Naive thymus-derived CD4-positive, alpha-beta T cell (primary cell): ENCODE measurements at regions not wholly inside any gene's neighbourhood (a gene's known extent, or its start where the extent isn't known, plus 50 kb on each side); places are given as distances from the start of the nearest gene placed in this dataset.

ENCODE experiments used
- ATAC-seq: fragments of 150-1000 bp; cut with Tn5 transposase; 2 replicates; pipeline ENCODE4 v1.10.0; 2021; ENCODE audit warnings: mild to moderate bottlenecking, moderate library complexity
- CTCF ChIA-PET: fragments of 350-600 bp; sonication (Branson Sonifier 250); formaldehyde crosslinking; loops from one replicate; lab custom pipeline; 2021; ENCODE audit warnings: antibody characterized with exemption; lab: Charles Lee
- POLR2A ChIA-PET: fragments of 350-600 bp; sonication (Branson Sonifier 250); formaldehyde crosslinking; loops from one replicate; lab custom pipeline; 2021; ENCODE audit warnings: antibody characterized with exemption, inconsistent platforms; lab: Charles Lee
- DNase-seq, 9 donors: peaks; one replicate each; pipeline versions ENCODE4 v3.0.0 to v3.0.0-alpha.2; 2020 to 2022; ENCODE audit warnings: mixed read lengths in 1 of 9
- H3K27ac ChIP-seq: one replicate; pipeline ENCODE4 v1.7.0; 2013; ENCODE audit warnings: mild to moderate bottlenecking, low read depth, low read length, moderate library complexity
- H3K27me3 ChIP-seq, 2 donors: one replicate each; pipeline ENCODE4 v1.7.0; 2013; ENCODE audit warnings: low read length in 2 of 2, mild to moderate bottlenecking in 2 of 2, moderate library complexity in 2 of 2; ENCODE audit not compliant: control insufficient read depth in 2 of 2, insufficient read depth in 2 of 2
- H3K36me3 ChIP-seq, 3 experiments: 1 replicate in 2 of 3; 2 replicates in 1 of 3; pipeline ENCODE4 v1.7.0; 2013; ENCODE audit warnings: low read length in 3 of 3, mild to moderate bottlenecking in 3 of 3, moderate library complexity in 1 of 3; ENCODE audit not compliant: insufficient read depth in 3 of 3, control insufficient read depth in 2 of 3
- H3K4me1 ChIP-seq, 2 donors: one replicate each; pipeline ENCODE4 v1.7.0; 2013; ENCODE audit warnings: low read length in 2 of 2, mild to moderate bottlenecking in 2 of 2, moderate library complexity in 1 of 2; ENCODE audit not compliant: control insufficient read depth in 2 of 2, insufficient read depth in 2 of 2
- H3K4me3 ChIP-seq: 2 replicates; pipeline ENCODE4 v1.7.0; 2013; ENCODE audit warnings: mild to moderate bottlenecking, low read length
- H3K9me3 ChIP-seq, 3 experiments: 1 replicate in 2 of 3; 2 replicates in 1 of 3; pipeline ENCODE4 v1.7.0; 2013; ENCODE audit warnings: low read length in 3 of 3; ENCODE audit not compliant: control insufficient read depth in 2 of 3
- H3K27ac Mint-ChIP-seq, 9 donors: one replicate each; pipeline ENCODE4 v1.8.0; 2020 to 2022; ENCODE audit warnings: mixed read lengths in 9 of 9, mild to moderate bottlenecking in 8 of 9, moderate library complexity in 5 of 9, inconsistent platforms in 2 of 9
- H3K27me3 Mint-ChIP-seq, 5 donors: one replicate each; pipeline ENCODE4 v1.8.0; 2021 to 2022; ENCODE audit warnings: mixed read lengths in 5 of 5, mild to moderate bottlenecking in 1 of 5
- H3K36me3 Mint-ChIP-seq, 5 donors: one replicate each; pipeline ENCODE4 v1.8.0; 2020 to 2022; ENCODE audit warnings: mixed read lengths in 5 of 5, mild to moderate bottlenecking in 3 of 5, inconsistent platforms in 1 of 5
- H3K4me1 Mint-ChIP-seq, 7 donors: one replicate each; pipeline ENCODE4 v1.8.0; 2020 to 2022; ENCODE audit warnings: mixed read lengths in 7 of 7, mild to moderate bottlenecking in 3 of 7, inconsistent platforms in 1 of 7
- H3K4me3 Mint-ChIP-seq, 10 donors: one replicate each; pipeline ENCODE4 v1.8.0; 2020 to 2022; ENCODE audit warnings: mild to moderate bottlenecking in 10 of 10, mixed read lengths in 10 of 10, moderate library complexity in 6 of 10, inconsistent platforms in 2 of 10
- H3K9me3 Mint-ChIP-seq, 11 donors: one replicate each; pipeline ENCODE4 v1.8.0; 2020 to 2022; ENCODE audit warnings: mixed read lengths in 11 of 11, mild to moderate bottlenecking in 4 of 11, inconsistent platforms in 1 of 11, moderate library complexity in 1 of 11
- intact Hi-C, 2 donors: fragments of 100-400 bp; cut with micrococcal nuclease; formaldehyde crosslinking; loops; one replicate each; pipeline ENCODE4 v1.15.1; 2023

DNA sequence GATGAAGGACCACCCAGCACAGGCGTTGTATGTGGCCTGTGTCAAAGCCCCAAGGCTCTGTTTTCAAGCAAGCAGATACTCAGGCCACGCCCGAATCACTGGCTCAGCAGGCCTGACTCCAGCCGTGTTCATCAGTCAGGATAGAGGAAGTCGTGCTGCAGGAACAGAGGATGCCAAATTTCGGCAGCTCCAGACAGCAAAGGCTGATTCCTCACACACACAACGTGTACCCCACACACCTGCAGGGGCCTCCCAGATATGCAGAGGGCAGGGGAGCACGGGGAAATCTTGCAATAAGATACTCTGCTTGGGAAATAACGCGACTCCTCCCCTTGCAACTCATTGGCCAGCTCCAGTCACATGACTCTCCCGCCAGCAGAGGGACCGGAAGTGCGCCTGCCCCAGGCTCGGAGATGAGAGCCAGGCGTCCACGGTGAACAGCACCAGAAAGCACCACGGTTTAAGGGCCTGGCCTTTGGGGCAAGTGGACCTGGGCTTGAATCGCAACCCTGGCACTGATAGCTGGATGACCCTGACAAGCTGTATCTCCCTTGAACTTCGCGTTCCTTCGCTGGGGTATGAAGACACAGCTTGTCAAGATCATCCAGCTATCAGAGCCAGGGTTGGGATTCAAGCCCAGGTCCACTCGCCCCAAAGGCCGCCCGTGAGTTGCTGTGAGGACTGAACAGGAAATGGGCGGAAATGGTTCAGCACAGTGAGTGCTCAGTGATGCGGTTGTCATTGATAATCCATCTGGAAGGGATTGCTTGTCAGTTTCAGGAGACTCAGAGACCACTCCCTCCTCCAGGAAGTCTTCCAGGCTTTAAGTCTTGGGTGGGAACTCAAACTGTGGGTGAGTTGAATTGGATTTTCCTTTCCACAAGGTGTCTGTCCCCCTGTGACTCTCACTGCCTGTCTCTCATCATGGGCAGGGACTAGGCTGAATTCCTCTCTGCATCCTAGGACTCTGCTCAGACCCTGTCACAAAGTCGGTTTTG is 88.5 kb downstream of the MYEOV start:
- Histone ChIP-seq H3K27me3 (no peaks in the 10 kb centered on the region), H3K9me3 (no peaks in the 10 kb centered on the region), H3K4me1 (no peaks in the 10 kb centered on the region), H3K36me3 (no peaks in the 10 kb centered on the region), H3K27ac (no peak overlapping the region), H3K4me3 (no peak overlapping the region)
- Mint-ChIP-seq H3K27me3 (no peaks in the 10 kb centered on the region), H3K36me3 (peaks cover 0 to 3% (median 0%) of the 10 kb centered on the region in 5 donors), H3K27ac (peak overlapping the region in 2 of 9 donors; percentile 8 to 20), H3K9me3 (peaks cover 0 to 6% (median 3%) of the 10 kb centered on the region in 11 donors), H3K4me1 (peaks cover 0 to 5% (median 0%) of the 10 kb centered on the region in 7 donors), H3K4me3 (peak overlapping the region in 1 of 10 donors; percentile 13)
- intact Hi-C loops, result no loop called here
- ChIA-PET CTCF (no interaction called here), POLR2A (no interaction called here)
- ATAC-seq, result peak; percentile 75
- peak in 3 of 9 donors; percentile 4 to 11 (median 5) for DNase-seq

DNA sequence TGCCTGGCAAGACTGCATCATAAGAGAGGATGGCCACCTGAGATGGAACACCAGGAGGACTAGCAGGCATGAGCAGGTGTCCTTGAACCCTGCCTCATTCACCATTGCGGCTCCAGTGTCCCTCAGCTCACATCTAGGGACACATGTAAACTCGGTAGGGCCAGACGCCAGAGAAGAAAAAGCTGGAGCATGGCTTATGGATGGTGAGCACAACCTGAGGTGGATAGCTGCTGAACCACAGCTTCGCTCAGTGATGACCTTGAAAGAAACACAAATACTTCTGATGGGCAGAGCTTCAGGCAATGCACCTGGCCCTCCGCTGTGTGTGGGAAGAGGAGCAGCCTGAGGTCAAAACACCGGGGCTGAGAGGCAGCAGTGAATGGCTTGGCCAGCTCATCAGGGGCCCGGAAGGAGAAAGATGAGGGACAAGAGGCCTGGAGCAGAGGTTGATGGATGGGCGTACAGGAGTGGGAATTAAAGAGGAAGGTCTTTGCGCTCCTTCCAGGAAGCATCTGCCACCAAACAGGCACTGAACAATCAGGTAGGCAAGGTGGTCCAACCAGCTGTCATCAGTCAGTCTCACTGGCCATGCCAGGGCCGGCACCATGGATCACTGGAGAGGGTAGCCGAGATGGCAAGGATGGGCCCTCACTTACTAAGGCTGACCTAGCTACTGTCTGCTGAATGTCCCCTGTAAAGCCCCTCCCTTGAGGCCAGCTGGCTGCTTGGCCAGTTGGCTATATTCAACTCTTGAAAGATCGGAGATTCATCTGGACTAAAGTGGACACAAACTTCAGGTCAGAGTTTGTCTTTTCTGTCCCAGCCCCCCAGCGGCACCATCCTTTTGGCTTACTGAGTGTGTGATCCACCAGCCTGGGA is 89.7 kb downstream of the MYEOV start:
- ChIA-PET CTCF (no interaction called here), POLR2A (no interaction called here)
- Mint-ChIP-seq H3K27ac (no peak overlapping the region), H3K4me1 (peaks cover 0 to 6% (median 0%) of the 10 kb centered on the region in 7 donors), H3K9me3 (peaks cover 6 to 17% (median 11%) of the 10 kb centered on the region in 11 donors), H3K36me3 (peaks cover 0 to 7% (median 1%) of the 10 kb centered on the region in 5 donors), H3K27me3 (no peaks in the 10 kb centered on the region), H3K4me3 (no peak overlapping the region)
- no peak for ATAC-seq
- Histone ChIP-seq H3K27ac (no peak overlapping the region), H3K9me3 (peaks cover 0 to 5% (median 4%) of the 10 kb centered on the region in 3 experiments), H3K4me3 (no peak overlapping the region), H3K27me3 (no peaks in the 10 kb centered on the region), H3K36me3 (no peaks in the 10 kb centered on the region), H3K4me1 (no peaks in the 10 kb centered on the region)
- intact Hi-C loops, result no loop called here
- no peak for DNase-seq

DNA sequence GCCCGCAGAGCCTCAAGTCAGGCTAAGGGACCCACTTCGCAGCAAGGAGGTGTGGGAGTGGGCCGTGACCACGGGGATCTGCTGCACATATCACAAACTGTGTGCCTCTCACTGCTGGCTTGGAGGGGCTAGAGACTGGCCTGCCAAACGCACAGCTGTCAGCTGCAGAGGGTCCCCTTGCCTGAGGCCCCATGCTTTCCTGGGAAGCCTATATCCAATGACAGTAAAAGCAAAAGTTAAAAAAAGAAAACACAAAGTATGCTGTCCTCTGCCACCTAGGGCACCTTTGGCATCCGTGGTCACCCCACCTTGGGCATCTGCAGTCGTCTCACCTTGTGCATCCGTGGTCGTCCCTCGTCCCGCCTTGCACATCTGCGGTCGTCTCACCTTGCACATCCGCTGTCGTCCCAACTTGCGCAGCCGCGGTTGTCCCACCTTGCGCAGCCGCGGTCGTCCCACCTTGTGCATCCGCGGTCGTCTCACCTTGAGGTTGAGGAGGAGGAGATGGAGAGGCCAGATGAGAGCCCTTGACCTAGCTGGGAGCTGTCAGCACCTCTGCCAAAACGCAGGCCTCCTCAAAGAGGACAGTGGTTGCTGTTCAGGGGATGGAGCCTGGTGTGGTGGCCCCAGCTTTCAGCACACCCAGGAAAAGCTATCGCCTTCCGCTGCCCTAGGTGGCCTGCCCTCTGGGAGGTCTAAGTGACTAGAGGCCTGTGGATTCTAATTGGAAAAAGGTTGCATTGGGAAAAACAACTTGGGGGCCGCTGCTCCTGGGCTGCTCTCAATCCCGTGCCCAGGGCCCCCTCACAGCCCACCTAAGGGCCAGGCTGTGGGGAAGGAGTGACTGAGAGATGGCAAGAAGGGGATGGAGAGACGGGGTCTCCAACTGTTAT is 90.5 kb downstream of the MYEOV start:
- DNase-seq, result no peak

DNA sequence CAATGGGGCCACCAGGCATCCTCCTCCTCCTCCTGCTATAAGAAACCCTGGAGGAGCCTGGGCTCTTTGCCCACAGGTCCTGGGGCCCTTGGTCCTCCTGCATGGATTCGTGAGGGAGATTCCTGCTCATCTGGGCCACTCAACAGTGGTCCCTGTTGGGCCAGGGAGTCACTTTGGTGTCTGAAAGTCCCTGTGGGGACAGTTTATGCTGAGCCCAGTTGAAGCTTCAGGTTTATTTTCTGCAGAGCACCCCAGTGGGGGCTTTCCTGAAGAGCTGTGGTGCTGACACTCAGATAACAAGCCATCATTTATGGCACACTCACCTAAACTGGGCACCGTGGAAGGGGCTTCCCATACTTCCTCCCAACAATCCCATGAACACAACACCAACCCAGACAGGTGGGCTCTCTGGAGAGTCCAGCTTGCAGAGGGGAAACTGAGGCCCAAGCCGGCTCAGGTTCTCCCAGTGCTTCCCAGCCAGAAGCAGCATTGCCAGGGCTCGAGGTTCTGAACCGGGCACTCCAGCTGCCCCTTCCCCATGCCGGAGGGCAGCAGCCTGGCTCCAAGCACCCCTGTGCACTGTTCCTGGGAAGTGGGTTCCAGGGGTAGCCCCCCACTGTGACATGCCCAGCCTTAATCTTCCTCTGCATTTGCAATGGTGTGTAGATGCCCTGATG is 91.3 kb downstream of the MYEOV start:
- no peaks in the 10 kb centered on the region for H3K36me3 ChIP-seq
- ATAC-seq, result no peak
- H3K4me3 ChIP-seq, result no peak overlapping the region
- Mint-ChIP-seq H3K4me3 (no peak overlapping the region), H3K4me1 (peaks cover 0 to 6% (median 0%) of the 10 kb centered on the region in 7 donors), H3K27ac (no peak overlapping the region), H3K27me3 (no peaks in the 10 kb centered on the region), H3K9me3 (peaks cover 6 to 32% (median 17%) of the 10 kb centered on the region in 11 donors), H3K36me3 (peaks cover 0 to 10% (median 1%) of the 10 kb centered on the region in 5 donors)
- peaks cover 0 to 11% (median 4%) of the 10 kb centered on the region in 3 experiments for H3K9me3 ChIP-seq
- H3K27ac ChIP-seq, result no peak overlapping the region
- H3K4me1 ChIP-seq, result no peaks in the 10 kb centered on the region
- ChIA-PET CTCF (no interaction called here), POLR2A (no interaction called here)
- intact Hi-C loops, result no loop called here
- DNase-seq, result no peak
- no peaks in the 10 kb centered on the region for H3K27me3 ChIP-seq

More for the DNA sequence above, 90.5 kb downstream of the MYEOV start:
- H3K4me3 Mint-ChIP-seq, result no peak overlapping the region
- H3K36me3 Mint-ChIP-seq, result peaks cover 0 to 10% (median 1%) of the 10 kb centered on the region in 5 donors
- ATAC-seq, result no peak
- no peak overlapping the region for H3K27ac Mint-ChIP-seq
- Histone ChIP-seq H3K36me3 (no peaks in the 10 kb centered on the region), H3K27ac (no peak overlapping the region), H3K4me3 (no peak overlapping the region), H3K27me3 (no peaks in the 10 kb centered on the region), H3K9me3 (peaks cover 0 to 11% (median 4%) of the 10 kb centered on the region in 3 experiments), H3K4me1 (no peaks in the 10 kb centered on the region)
- H3K4me1 Mint-ChIP-seq, result peaks cover 0 to 6% (median 0%) of the 10 kb centered on the region in 7 donors
- ChIA-PET CTCF (no interaction called here), POLR2A (no interaction called here)
- intact Hi-C loops, result no loop called here
- H3K9me3 Mint-ChIP-seq, result peaks cover 6 to 25% (median 17%) of the 10 kb centered on the region in 11 donors
- no peaks in the 10 kb centered on the region for H3K27me3 Mint-ChIP-seq

DNA sequence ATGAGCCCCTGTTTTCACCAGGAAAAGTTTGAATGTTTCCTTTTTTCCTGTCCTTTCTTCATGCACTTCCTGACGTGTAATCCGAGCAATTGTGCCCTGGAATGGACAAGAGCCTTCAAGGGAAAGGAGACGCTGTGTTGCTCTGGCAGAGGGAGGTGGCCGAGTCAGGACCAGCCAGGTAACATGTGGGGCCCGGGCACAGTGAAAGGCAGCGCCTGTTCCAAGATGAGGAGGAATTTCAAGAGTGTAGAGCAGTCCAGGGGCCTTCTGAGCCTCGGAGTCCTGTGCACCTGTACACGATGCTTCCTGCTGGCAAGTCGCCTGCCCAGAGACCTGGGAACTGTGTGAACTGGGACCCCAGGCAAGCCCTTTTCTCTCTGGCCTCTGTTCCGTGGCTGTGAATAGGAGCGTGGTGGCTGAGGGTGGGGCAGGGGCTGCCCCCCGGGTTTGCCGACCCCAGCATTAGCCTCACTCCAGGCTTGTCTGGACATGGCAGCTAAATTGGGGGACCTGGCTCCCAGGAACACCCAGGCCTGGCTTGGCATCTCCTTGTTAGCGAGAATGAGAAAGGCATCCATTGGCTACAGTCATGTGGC is 92.0 kb downstream of the MYEOV start:
- no peaks in the 10 kb centered on the region for H3K36me3 ChIP-seq
- ATAC-seq (no peak), DNase-seq (no peak)
- Mint-ChIP-seq H3K27ac (no peak overlapping the region), H3K4me3 (no peak overlapping the region), H3K36me3 (peaks cover 0 to 10% (median 1%) of the 10 kb centered on the region in 5 donors), H3K27me3 (peaks cover 0 to under 1% (median 0%) of the 10 kb centered on the region in 5 donors), H3K4me1 (peaks cover 0 to 6% (median 0%) of the 10 kb centered on the region in 7 donors), H3K9me3 (peaks cover 6 to 32% (median 17%) of the 10 kb centered on the region in 11 donors)
- POLR2A ChIA-PET, result no interaction called here
- H3K27me3 ChIP-seq, result no peaks in the 10 kb centered on the region
- no peaks in the 10 kb centered on the region for H3K4me1 ChIP-seq
- CTCF ChIA-PET, result no interaction called here
- H3K4me3 ChIP-seq, result no peak overlapping the region
- H3K27ac ChIP-seq, result no peak overlapping the region
- intact Hi-C loops, result no loop called here
- peaks cover 0 to 11% (median 4%) of the 10 kb centered on the region in 3 experiments for H3K9me3 ChIP-seq
